Activated CD4-positive, alpha-beta T cell treated with anti-CD3 and anti-CD28 coated beads for 36 hours (primary cell): ENCODE measurements at regions not wholly inside any gene's neighbourhood (a gene's known extent, or its start where the extent isn't known, plus 50 kb on each side); places are given as distances from the start of the nearest gene placed in this dataset.

Source experiments
- ATAC-seq: fragments of 200-7000 bp; cut with Tn5 transposase; one replicate; pipeline ENCODE4 v1.10.0; 2021; ENCODE audit warnings: mild to moderate bottlenecking, moderate library complexity
- CTCF ChIA-PET: fragments of 350-600 bp; sonication (Branson Sonifier 250); formaldehyde crosslinking; loops from one replicate; lab custom pipeline; 2021; ENCODE audit warnings: antibody characterized with exemption; lab: Charles Lee
- POLR2A ChIA-PET: fragments of 350-600 bp; sonication (Branson Sonifier 250); formaldehyde crosslinking; loops from one replicate; lab custom pipeline; 2021; ENCODE audit warnings: antibody characterized with exemption, inconsistent platforms; lab: Charles Lee
- DNase-seq: peaks from one replicate; pipeline ENCODE4 v3.0.0-alpha.2; 2020
- H3K27ac Mint-ChIP-seq: one replicate; pipeline ENCODE4 v1.8.0; 2021; ENCODE audit warnings: mixed read lengths
- H3K27me3 Mint-ChIP-seq: one replicate; pipeline ENCODE4 v1.8.0; 2021; ENCODE audit warnings: mixed read lengths
- H3K36me3 Mint-ChIP-seq: one replicate; pipeline ENCODE4 v1.8.0; 2021; ENCODE audit warnings: low read depth, mixed read lengths
- H3K4me1 Mint-ChIP-seq: one replicate; pipeline ENCODE4 v1.8.0; 2021; ENCODE audit warnings: mixed read lengths
- H3K4me3 Mint-ChIP-seq: one replicate; pipeline ENCODE4 v1.8.0; 2021; ENCODE audit warnings: mild to moderate bottlenecking, moderate library complexity, mixed read lengths
- H3K9me3 Mint-ChIP-seq: one replicate; pipeline ENCODE4 v1.8.0; 2021; ENCODE audit warnings: low read depth, mixed read lengths
- intact Hi-C, 2 experiments: fragments of 100-400 bp; cut with DNase I in 1 of 2; cut with micrococcal nuclease in 1 of 2; formaldehyde crosslinking; loops; one replicate each; pipeline versions ENCODE4 v1.14.2 to v1.15.1; 2022 to 2024; cut with DNase I, micrococcal nuclease

GRCh38 chr1:244200596-244200995, 149.5 kb downstream of the ZBTB18 start:
- CTCF ChIA-PET: no interaction called here
- no peak overlapping the region for H3K4me3 Mint-ChIP-seq

DNA sequence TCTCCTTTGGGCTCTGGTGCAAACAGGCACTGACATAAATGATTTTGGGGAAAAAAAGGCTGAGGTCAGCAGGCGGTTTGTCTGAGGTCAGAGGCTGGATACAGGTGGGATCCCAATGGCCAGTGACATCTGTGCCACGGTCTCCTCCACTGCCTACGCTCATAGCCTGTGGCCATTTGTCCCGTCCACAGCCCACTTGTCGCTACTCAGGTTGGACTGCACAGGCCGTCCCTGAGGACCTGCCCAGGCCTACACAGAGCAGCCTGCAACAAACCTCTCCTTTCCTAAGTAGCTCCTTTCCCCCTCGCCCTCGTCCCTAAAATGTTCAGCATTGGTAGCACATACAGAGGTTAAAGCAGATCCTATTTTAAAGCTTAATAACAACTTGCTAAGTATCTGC, 150.7 kb downstream of the ZBTB18 start:
- ChIA-PET POLR2A (no interaction called here), CTCF (interaction anchor here (0.6 kb wide), 2 partner anchors 43 to 51 kb away, joined by 3 read pairs; no protein-coding TSS in a partner anchor)
- DNase-seq (no peak), ATAC-seq (no peak)
- intact Hi-C loops: no loop called here
- H3K4me1 Mint-ChIP-seq: no peaks in the 10 kb centered on the region
- H3K4me3 Mint-ChIP-seq: no peak overlapping the region
- no peaks in the 10 kb centered on the region for H3K27me3 Mint-ChIP-seq
- H3K9me3 Mint-ChIP-seq: no peaks in the 10 kb centered on the region
- H3K36me3 Mint-ChIP-seq: no peaks in the 10 kb centered on the region
- H3K27ac Mint-ChIP-seq: no peak overlapping the region

More at GRCh38 chr1:244200596-244200995, 149.5 kb downstream of the ZBTB18 start:
- Mint-ChIP-seq H3K4me1 (no peaks in the 10 kb centered on the region), H3K27me3 (no peaks in the 10 kb centered on the region), H3K36me3 (no peaks in the 10 kb centered on the region), H3K27ac (no peak overlapping the region), H3K9me3 (no peaks in the 10 kb centered on the region)
- POLR2A ChIA-PET: no interaction called here
- DNase-seq (no peak), ATAC-seq (no peak)
- intact Hi-C loops: no loop called here

GRCh38 chr1:244204004-244204403, 152.9 kb downstream of the ZBTB18 start:
- DNase-seq (no peak), ATAC-seq (no peak)
- Mint-ChIP-seq H3K4me1 (no peaks in the 10 kb centered on the region), H3K9me3 (no peaks in the 10 kb centered on the region), H3K4me3 (no peak overlapping the region), H3K36me3 (no peaks in the 10 kb centered on the region), H3K27ac (no peak overlapping the region), H3K27me3 (no peaks in the 10 kb centered on the region)
- ChIA-PET CTCF (no interaction called here), POLR2A (no interaction called here)
- intact Hi-C loops: no loop called here

- Mint-ChIP-seq H3K9me3 (no peaks in the 10 kb centered on the region), H3K27me3 (no peaks in the 10 kb centered on the region), H3K4me3 (no peak overlapping the region), H3K4me1 (no peaks in the 10 kb centered on the region), H3K36me3 (no peaks in the 10 kb centered on the region), H3K27ac (no peak overlapping the region)
- ATAC-seq (no peak), DNase-seq (no peak)
- intact Hi-C loops: no loop called here
- ChIA-PET CTCF (no interaction called here), POLR2A (no interaction called here)
These were observed 154.1 kb downstream of the ZBTB18 start for GRCh38 chr1:244205171-244205570.

DNA sequence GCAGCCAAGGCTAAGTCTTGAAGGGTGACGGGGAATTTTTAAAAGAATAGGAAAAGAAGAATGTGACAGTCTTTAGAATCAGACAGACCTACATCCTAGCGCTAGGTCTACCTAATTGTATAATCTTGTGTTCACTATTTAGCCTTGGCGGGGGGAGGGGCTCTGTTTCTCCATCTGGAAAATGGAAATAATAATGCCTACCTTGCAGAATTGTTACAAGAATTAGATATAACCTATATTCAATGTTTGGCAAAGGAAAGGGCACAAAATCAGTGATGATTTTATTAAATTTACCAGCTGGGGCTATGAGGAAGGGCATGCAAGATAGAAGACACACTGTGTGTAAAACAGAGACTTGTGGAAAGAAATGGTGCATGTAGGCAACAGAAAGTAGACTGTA, 154.8 kb downstream of the ZBTB18 start:
- no peaks in the 10 kb centered on the region for H3K27me3 Mint-ChIP-seq
- no peak overlapping the region for H3K27ac Mint-ChIP-seq
- CTCF ChIA-PET: no interaction called here
- POLR2A ChIA-PET: no interaction called here
- ATAC-seq: no peak
- no peaks in the 10 kb centered on the region for H3K9me3 Mint-ChIP-seq
- H3K4me1 Mint-ChIP-seq: no peaks in the 10 kb centered on the region
- DNase-seq: no peak
- no peak overlapping the region for H3K4me3 Mint-ChIP-seq
- intact Hi-C loops: no loop called here
- no peaks in the 10 kb centered on the region for H3K36me3 Mint-ChIP-seq

DNA sequence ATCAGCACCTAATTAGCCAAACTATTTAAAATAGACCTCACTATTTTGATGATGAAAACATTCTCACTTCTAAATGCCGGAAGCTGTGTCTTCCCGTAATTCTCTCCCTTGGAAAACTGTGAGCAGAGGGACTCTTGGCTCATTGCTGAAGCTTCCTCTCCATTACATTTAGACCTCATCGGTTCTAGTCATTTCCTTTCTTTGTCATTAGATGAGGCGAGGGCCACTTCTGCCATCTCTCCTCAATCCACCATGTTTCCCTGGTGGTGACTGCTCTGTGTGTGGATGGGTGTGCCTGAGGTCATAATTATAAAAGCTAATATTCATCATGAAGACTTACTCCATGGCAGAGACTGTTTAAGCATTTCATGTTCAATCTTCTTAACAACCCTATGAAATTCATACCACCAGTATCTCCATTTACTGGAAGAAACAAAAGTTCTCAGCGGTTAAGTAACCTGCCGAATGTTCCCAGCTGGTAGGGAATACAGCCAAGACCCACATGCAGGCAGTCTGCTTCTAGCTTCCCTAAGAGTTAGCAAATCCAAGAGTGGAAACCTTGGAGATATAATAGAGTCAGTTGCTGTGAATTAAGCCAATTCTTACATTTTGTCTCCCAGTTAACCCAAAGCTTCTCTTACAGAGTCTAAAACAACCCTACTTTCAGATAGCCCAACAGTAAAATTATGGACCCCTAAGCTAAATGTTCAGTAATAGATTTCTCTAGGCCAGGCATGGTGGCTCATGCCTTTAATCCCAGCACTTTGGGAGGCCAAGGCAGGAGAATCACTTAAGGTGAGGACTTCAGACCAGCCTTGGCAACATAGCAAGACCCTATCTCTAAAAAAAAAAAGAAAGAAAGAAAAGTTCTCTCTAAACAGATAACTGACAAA, 156.2 kb downstream of the ZBTB18 start:
- intact Hi-C loops: no loop called here
- H3K4me3 Mint-ChIP-seq: no peak overlapping the region
- no peaks in the 10 kb centered on the region for H3K36me3 Mint-ChIP-seq
- no peak for ATAC-seq
- DNase-seq: no peak
- no peak overlapping the region for H3K27ac Mint-ChIP-seq
- H3K4me1 Mint-ChIP-seq: no peaks in the 10 kb centered on the region
- no peaks in the 10 kb centered on the region for H3K27me3 Mint-ChIP-seq
- CTCF ChIA-PET: interaction anchor here (0.6 kb wide), 1 partner anchor 29 kb away, joined by 4 read pairs; no protein-coding TSS in a partner anchor
- POLR2A ChIA-PET: no interaction called here
- no peaks in the 10 kb centered on the region for H3K9me3 Mint-ChIP-seq

GRCh38 chr1:244207935-244208244, 156.8 kb downstream of the ZBTB18 start:
- no peak overlapping the region for H3K4me3 Mint-ChIP-seq
- POLR2A ChIA-PET: no interaction called here

GRCh38 chr1:244209955-244210354, 158.9 kb downstream of the ZBTB18 start:
- Mint-ChIP-seq H3K27me3 (no peaks in the 10 kb centered on the region), H3K4me3 (no peak overlapping the region), H3K9me3 (no peaks in the 10 kb centered on the region), H3K4me1 (no peaks in the 10 kb centered on the region), H3K36me3 (no peaks in the 10 kb centered on the region), H3K27ac (no peak overlapping the region)
- ChIA-PET CTCF (no interaction called here), POLR2A (no interaction called here)
- ATAC-seq (no peak), DNase-seq (no peak)
- intact Hi-C loops: no loop called here

More at GRCh38 chr1:244207935-244208244, 156.8 kb downstream of the ZBTB18 start:
- Mint-ChIP-seq H3K9me3 (no peaks in the 10 kb centered on the region), H3K36me3 (no peaks in the 10 kb centered on the region), H3K27ac (no peak overlapping the region), H3K27me3 (no peaks in the 10 kb centered on the region), H3K4me1 (no peaks in the 10 kb centered on the region)
- ATAC-seq (no peak), DNase-seq (no peak)
- CTCF ChIA-PET: interaction anchor here (0.6 kb wide), 1 partner anchor 28 kb away, joined by 4 read pairs; no protein-coding TSS in a partner anchor
- intact Hi-C loops: no loop called here

DNA sequence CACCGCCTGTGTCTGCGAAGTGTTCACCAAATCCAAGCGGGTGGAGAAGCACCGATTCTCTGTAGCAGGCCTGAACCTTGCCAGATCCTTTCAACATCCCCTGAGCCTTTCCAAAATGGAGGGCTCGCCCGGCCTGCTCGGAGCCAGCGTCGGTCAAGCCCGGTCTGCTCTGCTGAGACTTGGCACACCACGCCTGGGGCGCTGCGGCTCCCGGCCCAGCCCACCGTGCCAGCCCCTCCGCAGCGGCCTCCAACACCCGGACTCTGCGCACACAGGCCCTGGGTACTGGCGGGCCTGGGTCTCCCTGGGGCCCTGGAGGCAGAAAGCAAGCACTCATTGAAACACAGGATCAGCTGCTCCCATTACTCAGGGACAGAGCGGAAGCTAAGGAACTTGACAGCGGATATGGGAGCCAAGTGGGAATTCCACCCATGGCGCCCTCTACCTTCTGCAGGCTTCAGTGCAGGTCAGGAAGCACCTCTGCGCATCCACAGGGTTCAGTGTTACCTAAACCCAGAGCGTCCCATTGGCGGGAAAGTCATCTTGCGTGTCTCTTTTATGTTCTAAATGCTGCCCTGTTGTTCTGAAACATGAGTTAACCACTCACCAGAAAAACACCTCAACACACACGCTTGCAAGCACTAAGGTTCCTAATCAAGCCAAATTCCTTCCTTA, 159.9 kb downstream of the ZBTB18 start:
- intact Hi-C loops: no loop called here
- no peaks in the 10 kb centered on the region for H3K4me1 Mint-ChIP-seq
- no peak overlapping the region for H3K27ac Mint-ChIP-seq
- H3K27me3 Mint-ChIP-seq: no peaks in the 10 kb centered on the region
- no peak overlapping the region for H3K4me3 Mint-ChIP-seq
- H3K36me3 Mint-ChIP-seq: no peaks in the 10 kb centered on the region
- CTCF ChIA-PET: interaction anchor here (0.7 kb wide), 1 partner anchor 18 kb away, joined by 3 read pairs; no protein-coding TSS in a partner anchor
- ATAC-seq: no peak
- POLR2A ChIA-PET: no interaction called here
- no peaks in the 10 kb centered on the region for H3K9me3 Mint-ChIP-seq
- DNase-seq: no peak

- POLR2A ChIA-PET: no interaction called here
- DNase-seq (no peak), ATAC-seq (no peak)
- H3K4me1 Mint-ChIP-seq: no peaks in the 10 kb centered on the region
- H3K4me3 Mint-ChIP-seq: no peak overlapping the region
- no peaks in the 10 kb centered on the region for H3K27me3 Mint-ChIP-seq
- no peak overlapping the region for H3K27ac Mint-ChIP-seq
- H3K36me3 Mint-ChIP-seq: no peaks in the 10 kb centered on the region
- no peaks in the 10 kb centered on the region for H3K9me3 Mint-ChIP-seq
- CTCF ChIA-PET: interaction anchor here (0.7 kb wide), 1 partner anchor 18 kb away, joined by 3 read pairs; no protein-coding TSS in a partner anchor
- intact Hi-C loops: no loop called here
These were observed 160.5 kb downstream of the ZBTB18 start for GRCh38 chr1:244211559-244211944.

DNA sequence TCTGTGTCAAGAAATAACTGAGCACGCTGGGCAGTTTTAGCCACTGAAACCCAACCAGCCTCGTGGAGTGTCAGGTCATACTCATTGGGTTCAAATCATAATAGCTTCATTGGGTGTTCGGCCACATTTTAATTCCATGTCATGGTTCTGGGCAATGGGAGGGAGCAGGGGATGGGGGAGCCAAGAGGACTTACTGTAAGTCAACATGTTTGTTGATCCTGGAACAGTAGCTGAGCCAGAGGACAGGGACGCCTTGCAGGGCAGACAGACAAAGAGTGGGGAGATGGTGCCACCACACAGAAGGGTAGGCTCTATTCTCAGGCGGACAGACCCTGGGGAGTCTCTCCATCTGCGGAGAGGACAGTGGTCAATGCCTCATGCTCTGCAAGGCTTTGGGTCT, 161.1 kb downstream of the ZBTB18 start:
- Mint-ChIP-seq H3K27ac (no peak overlapping the region), H3K9me3 (no peaks in the 10 kb centered on the region), H3K4me1 (no peaks in the 10 kb centered on the region), H3K4me3 (no peak overlapping the region), H3K27me3 (no peaks in the 10 kb centered on the region), H3K36me3 (no peaks in the 10 kb centered on the region)
- ChIA-PET POLR2A (no interaction called here), CTCF (interaction anchor here (0.5 to 0.7 kb wide), 2 partner anchors 17 to 958 kb away, joined by 3 read pairs; no protein-coding TSS in a partner anchor)
- no peak for ATAC-seq
- no peak for DNase-seq
- intact Hi-C loops: no loop called here
